Osteocyte (in vitro differentiated cells): ENCODE measurements at regions not wholly inside any gene's neighbourhood (a gene's known extent, or its start where the extent isn't known, plus 50 kb on each side); places are given as distances from the start of the nearest gene placed in this dataset.
"Not testable (repeated sequence)": the region's sequence is repeated elsewhere in the genome, so short reads cannot be mapped to it uniquely, and the experiment has no call there.

Experiments used
- DNase-seq: peaks from one replicate; pipeline ENCODE4 v3.0.0; 2021; ENCODE audit warnings: mixed read lengths; ENCODE audit not compliant: unreplicated experiment; ENCODE audit errors: extremely low spot score
- H3K27ac Mint-ChIP-seq: one replicate; pipeline ENCODE4 v1.8.0; 2021; ENCODE audit warnings: mild to moderate bottlenecking, mixed read lengths; ENCODE audit not compliant: unreplicated experiment
- H3K27me3 Mint-ChIP-seq: one replicate; pipeline ENCODE4 v1.8.0; 2021; ENCODE audit warnings: mixed read lengths; ENCODE audit not compliant: unreplicated experiment
- H3K36me3 Mint-ChIP-seq: one replicate; pipeline ENCODE4 v1.8.0; 2021; ENCODE audit warnings: mixed read lengths; ENCODE audit not compliant: unreplicated experiment
- H3K4me1 Mint-ChIP-seq: one replicate; pipeline ENCODE4 v1.8.0; 2021; ENCODE audit warnings: mixed read lengths; ENCODE audit not compliant: unreplicated experiment
- H3K4me3 Mint-ChIP-seq: one replicate; pipeline ENCODE4 v1.8.0; 2021; ENCODE audit warnings: mild to moderate bottlenecking, moderate library complexity, mixed read lengths; ENCODE audit not compliant: unreplicated experiment
- H3K9me3 Mint-ChIP-seq: one replicate; pipeline ENCODE4 v1.8.0; 2021; ENCODE audit warnings: mixed read lengths; ENCODE audit not compliant: unreplicated experiment
- CTCF ChIP-seq: fragments of 200-600 bp; sonication (generic); IDR thresholded peaks from 2 replicates; pipeline ENCODE4 v1.5.0; 2021; ENCODE audit warnings: antibody characterized with exemption, mild to moderate bottlenecking, moderate library complexity

- H3K4me3 Mint-ChIP-seq = no peak overlapping the region
- H3K36me3 Mint-ChIP-seq = no peaks in the 10 kb centered on the region
- no peaks in the 10 kb centered on the region for H3K9me3 Mint-ChIP-seq
- peaks cover 11% of the 10 kb centered on the region for H3K4me1 Mint-ChIP-seq
- H3K27ac Mint-ChIP-seq = peak overlapping the region; percentile 14
- DNase-seq = no peak
- no peaks in the 10 kb centered on the region for H3K27me3 Mint-ChIP-seq
- TF ChIP-seq CTCF = no peak
Measured at GRCh38 chr1:228668553-228669241, 66.6 kb upstream of the RHOU start.

GRCh38 chr1:228669242-228669585 is 66.1 kb upstream of the RHOU start:
- no peak for DNase-seq
- TF ChIP-seq CTCF = no peak
- no peaks in the 10 kb centered on the region for H3K9me3 Mint-ChIP-seq
- H3K27ac Mint-ChIP-seq = peak overlapping the region; percentile 14
- H3K36me3 Mint-ChIP-seq = no peaks in the 10 kb centered on the region
- H3K27me3 Mint-ChIP-seq = no peaks in the 10 kb centered on the region
- H3K4me1 Mint-ChIP-seq = peaks cover 10% of the 10 kb centered on the region
- no peak overlapping the region for H3K4me3 Mint-ChIP-seq

- H3K27me3 Mint-ChIP-seq, H3K4me1 Mint-ChIP-seq, DNase-seq, H3K36me3 Mint-ChIP-seq, H3K4me3 Mint-ChIP-seq, H3K9me3 Mint-ChIP-seq, H3K27ac Mint-ChIP-seq: not testable (repeated sequence)
Measured at GRCh38 chr1:228681076-228681565, 54.2 kb upstream of the RHOU start.

GRCh38 chr1:228683428-228683827 is 51.9 kb upstream of the RHOU start:
- H3K4me3 Mint-ChIP-seq = no peak overlapping the region
- TF ChIP-seq CTCF = no peak
- H3K9me3 Mint-ChIP-seq = no peaks in the 10 kb centered on the region
- H3K27me3 Mint-ChIP-seq = no peaks in the 10 kb centered on the region
- no peak for DNase-seq
- no peaks in the 10 kb centered on the region for H3K4me1 Mint-ChIP-seq
- H3K36me3 Mint-ChIP-seq = peaks cover 3% of the 10 kb centered on the region
- no peak overlapping the region for H3K27ac Mint-ChIP-seq

- TF ChIP-seq CTCF = no peak
- no peaks in the 10 kb centered on the region for H3K4me1 Mint-ChIP-seq
- no peaks in the 10 kb centered on the region for H3K9me3 Mint-ChIP-seq
- H3K27ac Mint-ChIP-seq = no peak overlapping the region
- no peaks in the 10 kb centered on the region for H3K27me3 Mint-ChIP-seq
- no peak for DNase-seq
- H3K36me3 Mint-ChIP-seq = peaks cover 3% of the 10 kb centered on the region
- no peak overlapping the region for H3K4me3 Mint-ChIP-seq
Measured at GRCh38 chr1:228684607-228685006, 50.7 kb upstream of the RHOU start.
